Transverse colon (tissue), 4 donors: ENCODE measurements at regions not wholly inside any gene's neighbourhood (a gene's known extent, or its start where the extent isn't known, plus 50 kb on each side); places are given as distances from the start of the nearest gene placed in this dataset.
"Not testable (repeated sequence)": the region's sequence is repeated elsewhere in the genome, so short reads cannot be mapped to it uniquely, and the experiment has no call there.

Experiments used
- DNase-seq: peaks from one replicate; pipeline ENCODE4 v3.0.0-alpha.2; 2019
- H3K27ac ChIP-seq, 4 donors: fragments of 200-600 bp; sonication (generic); 2 replicates each; pipeline ENCODE4 v1.5.1; 2016 to 2018; ENCODE audit warnings: inconsistent platforms in 4 of 4
- H3K27me3 ChIP-seq: fragments of 200-600 bp; sonication (generic); 2 replicates; pipeline ENCODE4 v1.5.1; 2017; ENCODE audit warnings: inconsistent platforms
- H3K36me3 ChIP-seq, 4 donors: fragments of 200-600 bp; sonication (generic); 2 replicates each; pipeline ENCODE4 v1.5.1; 2017 to 2019; ENCODE audit warnings: inconsistent platforms in 4 of 4
- H3K4me1 ChIP-seq, 4 donors: fragments of 200-600 bp; sonication (generic); 2 replicates each; pipeline ENCODE4 v1.5.1; 2017 to 2020; ENCODE audit warnings: inconsistent platforms in 4 of 4
- H3K4me3 ChIP-seq, 4 donors: fragments of 200-600 bp; sonication (generic); 1 replicate in 1 of 4; 2 replicates in 3 of 4; pipeline versions ENCODE4 v1.5.1 to v1.6.1; 2017 to 2019; ENCODE audit warnings: inconsistent platforms in 4 of 4
- H3K9me3 ChIP-seq, 2 donors: fragments of 200-600 bp; sonication (generic); 2 replicates each; pipeline ENCODE4 v1.5.1; 2017 to 2019; ENCODE audit warnings: inconsistent platforms in 2 of 2
- CTCF ChIP-seq, 5 experiments: fragments of 200-600 bp in 3 of 5; fragments of 450-650 bp in 2 of 5; sonication (generic) in 3 of 5; IDR thresholded peaks; 1 replicate in 2 of 5; 2 replicates in 3 of 5; pipeline ENCODE4 v1.5.1; 2016 to 2017; ENCODE audit warnings: antibody characterized with exemption in 5 of 5, inconsistent platforms in 3 of 5, mild to moderate bottlenecking in 2 of 5, moderate library complexity in 1 of 5
- EP300 ChIP-seq: sonication (generic); formaldehyde crosslinking; IDR thresholded peaks from one replicate; pipeline ENCODE4 v1.6.1; 2017; ENCODE audit warnings: antibody characterized with exemption, low read depth
- POLR2A ChIP-seq: fragments of 450-650 bp; IDR thresholded peaks from one replicate; pipeline ENCODE4 v1.6.1; 2016; ENCODE audit warnings: antibody characterized with exemption, mild to moderate bottlenecking, moderate library complexity
- POLR2AphosphoS5 ChIP-seq, 3 donors: sonication (generic); formaldehyde crosslinking; IDR thresholded peaks; one replicate each; pipeline ENCODE4 v1.6.1; 2016; ENCODE audit warnings: antibody characterized with exemption in 3 of 3
- WGBS, 2 donors: methylation state at CpG; one replicate each; pipeline ENCODE4 v1.1.5; 2018; ENCODE audit warnings: low coverage in 1 of 2; 5-methylcytosine and 5-hydroxymethylcytosine counted together
- in situ Hi-C, 4 donors: fragments of 200-750 bp; cut with MboI; loops; one replicate each; pipeline versions ENCODE4 v1.15.0 to v1.15.1; 2017; ENCODE audit warnings: low sequenced_read_pairs in 3 of 4, low pct_ligation_motif_present in 1 of 4, low pct_unique_long_range_greater_than_20kb in 1 of 4
- intact Hi-C: fragments of 100-400 bp; cut with DNase I; formaldehyde crosslinking; loops from one replicate; pipeline ENCODE4 v1.15.1; 2023; ENCODE audit warnings: low total_unique reads

- H3K36me3 ChIP-seq: no peaks in the 10 kb centered on the region
- no peak for DNase-seq
- H3K4me3 ChIP-seq: no peak overlapping the region
- TF ChIP-seq POLR2AphosphoS5 (IDR thresholded peaks at IDR 0.05): no peak
- TF ChIP-seq POLR2A: no peak
- no peak for TF ChIP-seq CTCF (IDR thresholded peaks at IDR 0.05)
- TF ChIP-seq EP300: no peak
- intact Hi-C loops: no loop called here
- in situ Hi-C loops: no loop called here
- no peaks in the 10 kb centered on the region for H3K27me3 ChIP-seq
- no peak overlapping the region for H3K27ac ChIP-seq
- H3K9me3 ChIP-seq: no peaks in the 10 kb centered on the region
- no peaks in the 10 kb centered on the region for H3K4me1 ChIP-seq
Measured at GRCh38 chr20:22058746-22059145, 353.3 kb downstream of the PAX1 start.

- H3K27ac ChIP-seq: no peak overlapping the region
- intact Hi-C loops: no loop called here
- H3K9me3 ChIP-seq: no peaks in the 10 kb centered on the region
- WGBS, 2 donors: 60 to 67% methylated on average over 1 of the region's 1 CpG
- TF ChIP-seq POLR2A: no peak
- no peak for TF ChIP-seq CTCF (IDR thresholded peaks at IDR 0.05)
- TF ChIP-seq POLR2AphosphoS5 (IDR thresholded peaks at IDR 0.05): no peak
- TF ChIP-seq EP300: no peak
- H3K4me1 ChIP-seq: no peaks in the 10 kb centered on the region
- DNase-seq: no peak
- H3K36me3 ChIP-seq: no peaks in the 10 kb centered on the region
- in situ Hi-C loops: no loop called here
- H3K4me3 ChIP-seq: no peak overlapping the region
- no peaks in the 10 kb centered on the region for H3K27me3 ChIP-seq
Measured at GRCh38 chr20:22055981-22056380, 350.5 kb downstream of the PAX1 start.

- no peak overlapping the region for H3K4me3 ChIP-seq
- H3K4me1 ChIP-seq: no peaks in the 10 kb centered on the region
- intact Hi-C loops (no loop called here), in situ Hi-C loops (no loop called here)
- H3K36me3 ChIP-seq: no peaks in the 10 kb centered on the region
- H3K27ac ChIP-seq: no peak overlapping the region
- no peak for DNase-seq
- H3K27me3 ChIP-seq: no peaks in the 10 kb centered on the region
- H3K9me3 ChIP-seq: no peaks in the 10 kb centered on the region
- 89% methylated on average over 1 of the region's 1 CpG for WGBS, 2 donors
- TF ChIP-seq POLR2AphosphoS5 (IDR thresholded peaks at IDR 0.05) (no peak), POLR2A (no peak), CTCF (IDR thresholded peaks at IDR 0.05) (no peak), EP300 (no peak)
Measured at GRCh38 chr20:22052025-22052650, 346.7 kb downstream of the PAX1 start.

DNA sequence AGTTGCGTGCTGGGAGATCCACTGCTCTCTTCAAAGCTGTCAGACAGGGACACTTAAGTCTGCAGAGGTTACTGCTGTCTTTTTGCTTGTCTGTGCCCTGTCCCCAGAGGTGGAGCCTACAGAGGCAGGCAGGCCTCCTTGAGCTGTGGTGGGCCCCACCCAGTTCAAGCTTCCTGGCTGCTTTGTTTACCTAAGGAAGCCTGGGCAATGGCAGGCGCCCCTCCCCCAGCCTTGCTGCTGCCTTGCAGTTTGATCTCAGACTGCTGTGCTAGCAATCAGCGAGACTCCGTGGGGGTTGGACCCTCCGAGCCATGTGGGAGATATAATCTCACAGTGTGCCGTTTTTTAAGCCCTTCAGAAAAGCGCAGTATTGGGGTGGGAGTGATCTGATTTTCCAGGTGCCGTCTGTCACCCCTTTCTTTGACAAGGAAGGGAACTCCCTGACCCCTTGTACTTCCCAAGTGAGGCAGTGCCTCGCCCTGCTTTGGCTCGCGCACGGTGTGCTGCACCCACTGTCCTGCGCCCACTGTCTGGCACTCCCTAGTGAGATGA, 340.6 kb downstream of the PAX1 start:
- DNase-seq, H3K27ac ChIP-seq, H3K9me3 ChIP-seq, H3K4me1 ChIP-seq, H3K36me3 ChIP-seq, H3K27me3 ChIP-seq, in situ Hi-C loops, H3K4me3 ChIP-seq, intact Hi-C loops: not testable (repeated sequence)
- WGBS, 2 donors: 43% methylated on average over 13 of the region's 13 CpGs; no CpG with 5 or more reads in 1 of the 2 donors

GRCh38 chr20:22027423-22027822, 322.0 kb downstream of the PAX1 start:
- H3K36me3 ChIP-seq: no peaks in the 10 kb centered on the region
- WGBS, 2 donors: 35 to 45% methylated on average over 1 of the region's 1 CpG

More at GRCh38 chr20:22027423-22027822, 322.0 kb downstream of the PAX1 start:
- no peak for TF ChIP-seq CTCF (IDR thresholded peaks at IDR 0.05)
- TF ChIP-seq POLR2A: no peak
- TF ChIP-seq POLR2AphosphoS5 (IDR thresholded peaks at IDR 0.05): no peak
- no peak for TF ChIP-seq EP300
- peaks cover 0 to 3% of the 10 kb centered on the region in 2 donors for H3K9me3 ChIP-seq
- H3K4me1 ChIP-seq: no peaks in the 10 kb centered on the region
- no peak overlapping the region for H3K27ac ChIP-seq
- in situ Hi-C loops: no loop called here
- no peak overlapping the region for H3K4me3 ChIP-seq
- no peaks in the 10 kb centered on the region for H3K27me3 ChIP-seq
- intact Hi-C loops: no loop called here
- no peak for DNase-seq
